Liver (tissue), 3 donors: ENCODE measurements at regions not wholly inside any gene's neighbourhood (a gene's known extent, or its start where the extent isn't known, plus 50 kb on each side); places are given as distances from the start of the nearest gene placed in this dataset.

Source experiments
- EGR1 ChIP-seq, 2 donors: IDR thresholded peaks; 2 replicates each; pipeline ENCODE4 v1.6.1; 2016 to 2018; ENCODE audit warnings: antibody characterized with exemption in 2 of 2, low read depth in 2 of 2
- TF ChIP-seq, protein P1 (sequence below): fragments of 150-350 bp; IDR thresholded peaks from 2 replicates; pipeline ENCODE4 v1.5.1; 2017; ENCODE audit warnings: improper control_type of control experiment, low read depth, low read length; ENCODE audit not compliant: missing input control
- donor health status: healthy.
- donor health status: healthy.

- TF ChIP-seq EGR1 (IDR thresholded peaks at IDR 0.05; ENCODE audit: low read depth in 2 of 2): no peak
- TF ChIP-seq, protein P1, sequence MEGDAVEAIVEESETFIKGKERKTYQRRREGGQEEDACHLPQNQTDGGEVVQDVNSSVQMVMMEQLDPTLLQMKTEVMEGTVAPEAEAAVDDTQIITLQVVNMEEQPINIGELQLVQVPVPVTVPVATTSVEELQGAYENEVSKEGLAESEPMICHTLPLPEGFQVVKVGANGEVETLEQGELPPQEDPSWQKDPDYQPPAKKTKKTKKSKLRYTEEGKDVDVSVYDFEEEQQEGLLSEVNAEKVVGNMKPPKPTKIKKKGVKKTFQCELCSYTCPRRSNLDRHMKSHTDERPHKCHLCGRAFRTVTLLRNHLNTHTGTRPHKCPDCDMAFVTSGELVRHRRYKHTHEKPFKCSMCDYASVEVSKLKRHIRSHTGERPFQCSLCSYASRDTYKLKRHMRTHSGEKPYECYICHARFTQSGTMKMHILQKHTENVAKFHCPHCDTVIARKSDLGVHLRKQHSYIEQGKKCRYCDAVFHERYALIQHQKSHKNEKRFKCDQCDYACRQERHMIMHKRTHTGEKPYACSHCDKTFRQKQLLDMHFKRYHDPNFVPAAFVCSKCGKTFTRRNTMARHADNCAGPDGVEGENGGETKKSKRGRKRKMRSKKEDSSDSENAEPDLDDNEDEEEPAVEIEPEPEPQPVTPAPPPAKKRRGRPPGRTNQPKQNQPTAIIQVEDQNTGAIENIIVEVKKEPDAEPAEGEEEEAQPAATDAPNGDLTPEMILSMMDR: no peak
These were observed 499.6 kb downstream of the MIAT start for GRCh38 chr22:27156821-27157489.
